ENCODE measurements at regions not wholly inside any gene's neighbourhood (a gene's known extent, or its start where the extent isn't known, plus 50 kb on each side); places are given as distances from the start of the nearest gene placed in this dataset.

GRCh38 chr14:81668626-81669274 lies 135.1 kb upstream of the SEL1L start:
- Histone ChIP-seq H4K20me1 (ENCODE audit: insufficient read depth, low read length) (no peaks in the 10 kb centered on the region), H3K27me3 (ENCODE audit: insufficient read depth, low read length) (no peaks in the 10 kb centered on the region), H3K4me2 (ENCODE audit: low read length) (no peak overlapping the region), H3F3A (ENCODE audit: insufficient read depth, low read length) (no peaks in the 10 kb centered on the region), H3K36me3 (ENCODE audit: insufficient read depth, low read length) (no peaks in the 10 kb centered on the region), H3K9me2 (ENCODE audit: low read depth, low read length) (no peaks in the 10 kb centered on the region), H3K9ac (ENCODE audit: low read length) (no peak overlapping the region), H2AFZ (ENCODE audit: low read length) (no peak overlapping the region), H3K9me3 (ENCODE audit: low read length) (no peaks in the 10 kb centered on the region), H3K4me3 (ENCODE audit: low read depth, low read length, poor library complexity, severe bottlenecking) (no peak overlapping the region), H3K4me1 (ENCODE audit: insufficient read depth, low read length, severe bottlenecking) (no peaks in the 10 kb centered on the region), H3K27ac (ENCODE audit: low read depth, low read length, poor library complexity, severe bottlenecking) (no peak overlapping the region), H3K79me2 (ENCODE audit: insufficient read depth, low read length) (no peaks in the 10 kb centered on the region)
- TF ChIP-seq EZH2 (IDR thresholded peaks at IDR 0.05; ENCODE audit: borderline replicate concordance, low read length): no peak
- TF ChIP-seq CTCF (IDR thresholded peaks at IDR 0.05; ENCODE audit: low read length): no peak

GRCh38 chr14:81669308-81669707 lies 135.7 kb upstream of the SEL1L start:
- no peak overlapping the region for H3K27ac ChIP-seq (ENCODE audit: low read depth, low read length, poor library complexity, severe bottlenecking)
- no peak for TF ChIP-seq CTCF (IDR thresholded peaks at IDR 0.05; ENCODE audit: low read length)
- H4K20me1 ChIP-seq (ENCODE audit: insufficient read depth, low read length): no peaks in the 10 kb centered on the region
- H3K4me3 ChIP-seq (ENCODE audit: low read depth, low read length, poor library complexity, severe bottlenecking): no peak overlapping the region
- no peaks in the 10 kb centered on the region for H3K9me3 ChIP-seq (ENCODE audit: low read length)
- H3K79me2 ChIP-seq (ENCODE audit: insufficient read depth, low read length): no peaks in the 10 kb centered on the region
- no peaks in the 10 kb centered on the region for H3K9me2 ChIP-seq (ENCODE audit: low read depth, low read length)
- H2AFZ ChIP-seq (ENCODE audit: low read length): no peak overlapping the region
- H3K27me3 ChIP-seq (ENCODE audit: insufficient read depth, low read length): no peaks in the 10 kb centered on the region
- H3K4me1 ChIP-seq (ENCODE audit: insufficient read depth, low read length, severe bottlenecking): no peaks in the 10 kb centered on the region
- H3K4me2 ChIP-seq (ENCODE audit: low read length): no peak overlapping the region
- H3K9ac ChIP-seq (ENCODE audit: low read length): no peak overlapping the region
- H3F3A ChIP-seq (ENCODE audit: insufficient read depth, low read length): no peaks in the 10 kb centered on the region
- no peaks in the 10 kb centered on the region for H3K36me3 ChIP-seq (ENCODE audit: insufficient read depth, low read length)

GRCh38 chr14:81673930-81674329 lies 140.3 kb upstream of the SEL1L start:
- no peaks in the 10 kb centered on the region for H3K36me3 ChIP-seq (ENCODE audit: insufficient read depth, low read length)
- H3K9me2 ChIP-seq (ENCODE audit: low read depth, low read length): no peaks in the 10 kb centered on the region
- no peaks in the 10 kb centered on the region for H3K79me2 ChIP-seq (ENCODE audit: insufficient read depth, low read length)
- TF ChIP-seq CTCF (IDR thresholded peaks at IDR 0.05; ENCODE audit: low read length): no peak
- TF ChIP-seq EZH2 (IDR thresholded peaks at IDR 0.05; ENCODE audit: borderline replicate concordance, low read length): no peak
- H3K9me3 ChIP-seq (ENCODE audit: low read length): no peaks in the 10 kb centered on the region
- H3K4me2 ChIP-seq (ENCODE audit: low read length): no peak overlapping the region
- H3K4me1 ChIP-seq (ENCODE audit: insufficient read depth, low read length, severe bottlenecking): no peaks in the 10 kb centered on the region
- no peaks in the 10 kb centered on the region for H3F3A ChIP-seq (ENCODE audit: insufficient read depth, low read length)
- no peaks in the 10 kb centered on the region for H4K20me1 ChIP-seq (ENCODE audit: insufficient read depth, low read length)
- H2AFZ ChIP-seq (ENCODE audit: low read length): no peak overlapping the region
- H3K27me3 ChIP-seq (ENCODE audit: insufficient read depth, low read length): no peaks in the 10 kb centered on the region
- H3K4me3 ChIP-seq (ENCODE audit: low read depth, low read length, poor library complexity, severe bottlenecking): no peak overlapping the region
- no peak overlapping the region for H3K9ac ChIP-seq (ENCODE audit: low read length)
- H3K27ac ChIP-seq (ENCODE audit: low read depth, low read length, poor library complexity, severe bottlenecking): no peak overlapping the region
